Lower lobe of right lung (tissue), 2 donors: ENCODE measurements at regions not wholly inside any gene's neighbourhood (a gene's known extent, or its start where the extent isn't known, plus 50 kb on each side); places are given as distances from the start of the nearest gene placed in this dataset.

Source experiments
- ATAC-seq, 2 donors: fragments of 200-7000 bp; cut with Tn5 transposase; one replicate each; pipeline ENCODE4 v1.9.1; 2020 to 2022; ENCODE audit warnings: mild to moderate bottlenecking in 2 of 2, moderate library complexity in 2 of 2
- DNase-seq: peaks from one replicate; pipeline ENCODE4 v3.0.0-alpha.2; 2020
- H3K27ac ChIP-seq: fragments of 200-600 bp; one replicate; pipeline ENCODE4 v1.8.0; 2022
- H3K27me3 ChIP-seq: fragments of 200-600 bp; one replicate; pipeline ENCODE4 v1.8.0; 2022; ENCODE audit warnings: low read depth
- H3K36me3 ChIP-seq: fragments of 200-600 bp; one replicate; pipeline ENCODE4 v1.8.0; 2022; ENCODE audit warnings: mild to moderate bottlenecking
- H3K4me1 ChIP-seq: fragments of 200-600 bp; one replicate; pipeline ENCODE4 v1.8.0; 2022
- H3K4me3 ChIP-seq: fragments of 200-600 bp; one replicate; pipeline ENCODE4 v1.8.0; 2022; ENCODE audit warnings: mild to moderate bottlenecking
- H3K9me3 ChIP-seq: fragments of 200-600 bp; one replicate; pipeline ENCODE4 v1.8.0; 2022
- CTCF ChIP-seq: fragments of 200-600 bp; IDR thresholded peaks from one replicate; pipeline ENCODE4 v1.8.0; 2022; ENCODE audit warnings: antibody characterized with exemption, mild to moderate bottlenecking
- intact Hi-C: fragments of 100-400 bp; cut with DNase I; formaldehyde crosslinking; loops from one replicate; pipeline ENCODE4 v1.11.0; 2022
- donor health status: DM: no; HTN: yes; CAD: no; lungs with severe emphysema.

- DNase-seq: no peak
- ATAC-seq: no peak
- H3K36me3 ChIP-seq: no peaks in the 10 kb centered on the region
- H3K27ac ChIP-seq: no peak overlapping the region
- no peak for TF ChIP-seq CTCF
- no peak overlapping the region for H3K4me3 ChIP-seq
- no peaks in the 10 kb centered on the region for H3K4me1 ChIP-seq
- H3K27me3 ChIP-seq: peaks cover 5% of the 10 kb centered on the region
- H3K9me3 ChIP-seq: no peaks in the 10 kb centered on the region
- intact Hi-C loops: no loop called here
These were observed 62.9 kb upstream of the TUBA3E start for GRCh38 chr2:130261099-130261498.

GRCh38 chr2:130259594-130259993, 61.4 kb upstream of the TUBA3E start:
- Histone ChIP-seq H3K27ac (no peak overlapping the region), H3K4me3 (no peak overlapping the region), H3K4me1 (no peaks in the 10 kb centered on the region), H3K9me3 (no peaks in the 10 kb centered on the region), H3K27me3 (peaks cover 5% of the 10 kb centered on the region), H3K36me3 (no peaks in the 10 kb centered on the region)
- TF ChIP-seq CTCF: no peak
- no peak for DNase-seq
- ATAC-seq: no peak
- intact Hi-C loops: no loop called here

GRCh38 chr2:130258356-130258755, 60.1 kb upstream of the TUBA3E start:
- Histone ChIP-seq H3K27me3 (peaks cover 13% of the 10 kb centered on the region), H3K27ac (no peak overlapping the region), H3K9me3 (no peaks in the 10 kb centered on the region), H3K4me3 (no peak overlapping the region), H3K36me3 (no peaks in the 10 kb centered on the region), H3K4me1 (no peaks in the 10 kb centered on the region)
- no peak for ATAC-seq
- DNase-seq: no peak
- intact Hi-C loops: no loop called here
- no peak for TF ChIP-seq CTCF

GRCh38 chr2:130252880-130253645, 54.8 kb upstream of the TUBA3E start:
- Histone ChIP-seq H3K4me3 (peak overlapping the region; percentile 11), H3K4me1 (no peaks in the 10 kb centered on the region), H3K36me3 (no peaks in the 10 kb centered on the region), H3K27me3 (peaks cover 41% of the 10 kb centered on the region), H3K27ac (no peak overlapping the region), H3K9me3 (no peaks in the 10 kb centered on the region)
- intact Hi-C loops: no loop called here
- ATAC-seq (peak; percentile 48 to 52), DNase-seq (no peak)
- no peak for TF ChIP-seq CTCF

GRCh38 chr2:130251873-130252620, 53.8 kb upstream of the TUBA3E start:
- ATAC-seq: peak in 1 of 2 donors; percentile 38
- no peak for TF ChIP-seq CTCF
- no peaks in the 10 kb centered on the region for H3K9me3 ChIP-seq
- H3K27ac ChIP-seq: no peak overlapping the region
- H3K4me1 ChIP-seq: no peaks in the 10 kb centered on the region
- H3K27me3 ChIP-seq: peaks cover 43% of the 10 kb centered on the region
- no peaks in the 10 kb centered on the region for H3K36me3 ChIP-seq
- intact Hi-C loops: no loop called here
- H3K4me3 ChIP-seq: no peak overlapping the region
- no peak for DNase-seq
